ENCODE measurements at regions not wholly inside any gene's neighbourhood (a gene's known extent, or its start where the extent isn't known, plus 50 kb on each side); places are given as distances from the start of the nearest gene placed in this dataset.

- no peak for DNase-seq (ENCODE audit: low read depth)
- H3K4me3 ChIP-seq (ENCODE audit: low read depth, low read length) = no peak overlapping the region
- TF ChIP-seq CTCF (IDR thresholded peaks at IDR 0.05; ENCODE audit: control insufficient read depth, extremely low read depth, insufficient read depth) = no peak
Measured at GRCh38 chr13:111037927-111038326, 77.2 kb upstream of the ARHGEF7 start.

DNA sequence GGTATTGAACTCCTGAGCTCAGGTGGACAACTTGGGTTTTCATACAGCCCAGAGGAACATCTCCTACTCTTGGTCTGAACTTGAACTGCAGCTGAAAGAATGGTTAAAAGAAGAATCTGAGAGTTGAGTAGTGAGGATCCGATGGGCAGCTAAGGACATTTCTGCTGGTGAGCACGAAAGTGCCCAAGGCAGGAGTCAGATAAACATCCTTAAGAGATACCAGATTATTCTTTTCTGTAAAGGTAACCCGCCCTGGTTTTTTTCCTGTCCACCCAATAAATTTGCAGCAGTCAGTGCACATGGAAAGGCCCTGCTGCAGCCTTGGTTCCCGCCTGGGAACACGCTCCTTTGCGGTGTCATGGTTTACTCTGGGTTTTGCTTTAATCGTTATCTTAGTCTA lies 78.4 kb upstream of the ARHGEF7 start:
- no peak for DNase-seq (ENCODE audit: low read depth)
- no peak for TF ChIP-seq CTCF (IDR thresholded peaks at IDR 0.05; ENCODE audit: control insufficient read depth, extremely low read depth, insufficient read depth)
- H3K4me3 ChIP-seq (ENCODE audit: low read depth, low read length) = no peak overlapping the region

DNA sequence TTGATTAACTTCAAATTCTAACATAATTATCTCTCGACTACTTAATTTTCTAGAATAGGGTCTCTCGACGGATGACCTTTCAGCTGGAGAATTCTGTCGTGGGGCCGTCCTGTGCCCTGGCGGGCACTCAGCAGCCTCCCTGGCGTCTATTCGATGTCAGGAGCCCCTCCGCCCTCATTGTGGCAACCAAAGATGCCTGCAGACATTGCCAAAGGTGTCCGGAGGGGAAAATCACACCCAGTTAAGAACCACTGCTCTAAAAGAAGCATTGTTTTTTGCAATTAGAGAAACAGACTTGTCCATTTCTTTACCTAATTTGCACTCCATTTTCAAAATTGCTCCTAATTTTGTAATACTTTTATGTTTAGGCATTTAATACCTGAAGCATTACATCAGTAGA lies 79.2 kb upstream of the ARHGEF7 start:
- no peak for DNase-seq (ENCODE audit: low read depth)
- TF ChIP-seq CTCF (IDR thresholded peaks at IDR 0.05; ENCODE audit: control insufficient read depth, extremely low read depth, insufficient read depth) = no peak
- H3K4me3 ChIP-seq (ENCODE audit: low read depth, low read length) = no peak overlapping the region

DNA sequence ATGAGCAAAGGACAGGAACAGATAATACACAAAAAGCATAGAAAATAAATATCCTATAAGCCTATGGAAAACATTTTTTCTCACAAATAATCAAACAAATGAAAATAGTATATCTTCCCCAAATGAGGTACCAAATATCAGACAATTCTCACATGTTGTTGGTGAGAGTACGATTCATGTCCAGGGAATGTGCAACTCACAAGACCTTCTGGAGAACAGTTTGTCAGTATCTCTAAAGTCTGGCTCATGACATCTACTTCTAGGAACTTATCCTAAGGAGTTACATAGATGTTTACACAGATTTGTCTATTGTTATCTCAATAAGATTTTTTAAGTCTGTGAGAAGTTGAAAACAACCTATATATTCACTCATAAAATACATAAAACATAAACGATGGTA lies 80.3 kb upstream of the ARHGEF7 start:
- no peak overlapping the region for H3K4me3 ChIP-seq (ENCODE audit: low read depth, low read length)
- TF ChIP-seq CTCF (IDR thresholded peaks at IDR 0.05; ENCODE audit: control insufficient read depth, extremely low read depth, insufficient read depth) = no peak
- DNase-seq (ENCODE audit: low read depth) = no peak

DNA sequence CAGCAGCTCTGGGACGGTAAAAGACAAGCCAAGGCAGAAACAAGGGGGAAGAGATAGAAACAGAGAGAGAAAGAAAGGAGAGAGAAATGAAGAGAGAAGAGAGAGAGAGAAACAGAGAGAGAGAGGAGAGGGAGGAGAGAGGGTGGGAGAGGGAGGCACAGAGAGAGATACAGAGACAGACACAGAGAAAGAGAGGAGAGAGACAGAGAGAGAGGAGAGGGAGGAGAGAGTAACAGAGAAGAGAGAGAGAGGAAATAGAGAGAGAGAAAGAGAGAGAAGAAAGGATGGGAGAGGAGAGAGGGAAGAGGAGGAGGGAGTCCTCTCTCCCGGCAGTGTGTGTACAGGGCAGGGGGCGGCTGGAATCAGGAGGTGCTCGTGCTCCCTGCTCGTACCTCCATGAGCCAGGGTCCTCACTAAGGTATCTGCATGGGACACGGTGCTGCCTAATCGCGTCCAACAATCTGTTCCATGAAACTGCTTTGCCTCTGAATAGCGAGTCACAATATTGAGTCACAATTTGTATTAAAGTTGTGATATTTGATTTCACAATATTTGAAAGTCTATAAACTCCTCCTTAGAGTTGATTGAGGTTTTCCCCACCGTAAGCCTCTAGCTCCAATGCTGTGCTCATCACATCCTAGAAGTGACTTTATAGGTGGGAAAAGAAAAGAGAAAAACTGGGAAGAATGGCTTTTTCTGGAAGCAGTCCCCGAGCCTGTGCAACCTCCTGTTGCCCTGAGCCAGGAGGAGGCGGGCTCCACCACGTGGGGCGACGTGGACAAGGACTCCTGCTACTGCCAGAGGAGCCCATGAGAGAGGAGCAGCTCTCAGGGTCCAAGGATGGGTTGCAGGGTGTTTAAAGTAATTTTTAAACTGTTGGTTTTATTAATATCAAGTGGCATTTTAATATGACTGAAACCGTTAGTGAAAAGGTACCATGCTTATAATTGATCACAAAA lies 81.7 kb upstream of the ARHGEF7 start:
- H3K4me3 ChIP-seq (ENCODE audit: low read depth, low read length) = no peak overlapping the region
- no peak for DNase-seq (ENCODE audit: low read depth)
- TF ChIP-seq CTCF (IDR thresholded peaks at IDR 0.05; ENCODE audit: control insufficient read depth, extremely low read depth, insufficient read depth) = no peak

DNA sequence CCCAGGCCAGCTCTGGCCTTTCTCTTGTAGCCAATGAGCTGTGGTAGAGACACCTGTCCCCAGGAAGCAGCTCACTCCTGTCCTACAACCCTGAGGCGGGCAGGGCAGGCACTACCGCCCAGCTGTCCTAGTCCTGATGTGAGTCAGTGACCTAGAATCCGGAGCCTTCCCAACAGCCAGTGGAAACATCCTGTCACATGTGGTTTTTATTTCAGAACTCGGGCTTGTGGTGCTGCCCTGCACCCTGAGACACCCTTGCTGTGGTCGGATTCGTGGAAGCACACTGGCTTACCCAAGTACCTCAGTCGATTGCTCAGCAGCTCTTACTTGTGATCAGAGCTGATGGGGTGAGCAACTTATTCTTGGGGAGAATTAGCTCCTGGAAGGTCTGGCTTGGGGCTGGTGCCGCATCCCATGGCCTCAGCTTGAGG lies 83.6 kb upstream of the ARHGEF7 start:
- no peak for TF ChIP-seq CTCF (IDR thresholded peaks at IDR 0.05; ENCODE audit: control insufficient read depth, extremely low read depth, insufficient read depth)
- no peak for DNase-seq (ENCODE audit: low read depth)

More for the DNA sequence above, 83.6 kb upstream of the ARHGEF7 start:
- no peak overlapping the region for H3K4me3 ChIP-seq (ENCODE audit: low read depth, low read length)
